ENCODE measurements at regions not wholly inside any gene's neighbourhood (a gene's known extent, or its start where the extent isn't known, plus 50 kb on each side); places are given as distances from the start of the nearest gene placed in this dataset.

DNA sequence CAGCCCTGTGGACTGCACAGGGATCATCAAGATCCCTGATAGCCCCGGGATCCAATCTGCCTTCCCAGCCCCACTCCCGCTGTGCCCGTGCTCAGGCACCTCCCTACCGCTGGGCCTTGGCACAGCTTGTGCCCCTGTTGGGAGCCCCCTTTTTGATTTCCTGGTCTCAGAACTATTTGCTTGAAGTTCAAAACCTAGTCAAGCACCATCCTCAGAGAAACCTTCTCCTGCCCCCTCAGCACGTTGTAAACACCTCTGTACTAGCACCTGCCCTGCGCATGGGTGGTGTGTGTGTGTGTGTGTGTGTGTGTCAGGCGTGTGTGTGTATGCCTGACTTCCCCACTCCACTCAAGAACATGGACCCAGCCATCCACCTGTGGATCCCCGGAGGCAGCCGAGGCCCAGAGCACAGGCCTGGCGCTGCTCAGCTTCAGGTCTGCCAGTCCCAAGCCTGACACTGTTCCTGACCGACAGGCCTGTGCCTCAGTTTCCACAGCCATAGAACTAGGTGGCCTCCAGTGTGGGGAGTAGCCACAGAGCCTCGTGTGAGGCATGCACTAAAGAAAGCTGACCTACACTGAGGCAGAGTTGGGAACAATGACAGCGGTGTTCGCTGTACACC, 65.5 kb downstream of the ADRA2C start:
- DNase-seq (ENCODE audit: low spot score): no peak

DNA sequence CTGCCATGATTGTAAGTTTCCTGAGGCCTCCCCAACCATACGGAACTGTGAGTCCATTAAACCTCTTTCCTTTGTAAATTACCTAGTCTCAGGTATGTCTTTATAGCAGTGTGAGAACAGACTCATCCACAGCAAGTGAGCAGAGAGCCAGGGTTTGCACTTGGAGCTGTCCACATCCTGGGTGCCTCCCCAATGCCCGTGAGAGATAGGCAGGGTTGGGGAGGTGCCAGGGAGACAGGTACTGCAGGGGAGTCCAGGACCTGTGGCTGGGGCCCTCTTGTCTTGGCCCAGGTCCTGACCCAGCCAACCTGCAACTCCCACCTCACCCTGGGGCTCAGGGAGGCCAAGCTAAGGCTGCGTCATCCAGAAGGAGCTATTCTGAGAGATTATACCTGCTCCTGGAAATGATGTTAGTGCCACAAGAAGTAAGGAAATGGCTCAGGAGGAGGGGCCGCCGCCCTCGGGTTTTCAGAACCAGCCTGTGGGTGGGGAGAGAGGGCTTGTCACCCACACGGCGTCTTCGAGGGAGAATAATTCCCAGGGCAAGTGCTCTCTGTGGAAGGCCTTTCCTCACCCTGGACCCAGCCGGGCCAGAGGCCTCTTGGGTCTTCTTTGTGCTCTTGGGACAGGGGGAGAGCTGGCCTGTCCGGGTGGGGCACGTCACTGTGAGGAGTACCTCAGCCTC, 66.5 kb downstream of the ADRA2C start:
- no peak for DNase-seq (ENCODE audit: low spot score)

DNA sequence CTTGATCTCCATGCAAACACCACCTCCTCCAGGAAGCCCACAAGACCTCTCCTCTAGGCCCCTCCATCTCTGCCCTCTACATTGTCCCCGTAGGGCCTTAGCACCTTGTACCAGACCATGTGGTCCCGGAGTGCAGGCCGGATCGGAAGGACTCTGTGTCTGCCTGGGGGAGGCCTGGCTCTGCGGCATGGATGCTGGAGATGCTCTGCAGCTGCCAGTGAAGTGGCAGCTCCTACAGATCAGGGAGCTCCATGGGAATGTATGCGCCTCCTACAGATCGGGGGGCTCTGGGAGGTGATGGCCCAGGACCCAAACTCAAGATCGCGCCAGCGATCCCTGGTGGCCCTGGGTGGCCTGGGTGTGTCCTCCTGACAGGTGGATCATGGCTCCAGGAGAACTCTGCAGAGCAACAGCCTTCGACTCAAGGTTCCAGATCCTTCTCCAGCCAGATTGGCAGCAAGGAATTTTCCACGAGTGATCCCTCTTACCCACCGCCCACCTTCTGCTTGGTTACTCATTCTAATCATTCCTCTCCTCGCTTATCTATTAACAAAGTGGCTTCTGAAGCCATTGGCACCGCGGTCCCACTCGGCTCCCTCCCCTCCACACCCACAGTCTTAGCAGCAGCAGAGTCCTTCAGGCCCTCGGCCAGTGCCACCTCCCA, 67.3 kb downstream of the ADRA2C start:
- no peak for DNase-seq (ENCODE audit: low spot score)

- DNase-seq (ENCODE audit: low spot score): no peak
Observed at GRCh38 chr4:3834186-3834662, 68.0 kb downstream of the ADRA2C start.

- DNase-seq (ENCODE audit: low spot score): no peak
Observed at GRCh38 chr4:3834663-3835521, 68.7 kb downstream of the ADRA2C start.

- no peak for DNase-seq (ENCODE audit: low spot score)
Observed at GRCh38 chr4:3835527-3836405, 69.6 kb downstream of the ADRA2C start.

DNA sequence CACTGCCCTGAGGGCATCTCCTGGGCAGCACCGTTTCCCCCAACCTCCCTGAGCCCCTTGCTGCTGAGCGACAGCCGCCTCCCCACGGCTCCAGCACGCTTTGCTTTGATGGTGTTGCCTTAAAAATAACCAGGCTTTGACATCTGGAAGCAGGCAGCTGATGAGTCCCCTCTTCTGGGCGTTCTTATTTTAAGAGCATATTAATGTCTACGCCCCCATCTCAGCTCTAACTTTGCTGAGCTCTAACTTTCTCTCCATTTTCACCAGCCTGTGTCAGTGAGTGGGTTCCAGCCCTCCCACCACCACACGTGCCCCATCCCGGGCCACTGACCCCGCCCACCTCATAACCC, 70.2 kb downstream of the ADRA2C start:
- no peak for DNase-seq (ENCODE audit: low spot score)

- DNase-seq (ENCODE audit: low spot score): peak; percentile 51
Observed at GRCh38 chr4:3836756-3837601, 70.8 kb downstream of the ADRA2C start.

DNA sequence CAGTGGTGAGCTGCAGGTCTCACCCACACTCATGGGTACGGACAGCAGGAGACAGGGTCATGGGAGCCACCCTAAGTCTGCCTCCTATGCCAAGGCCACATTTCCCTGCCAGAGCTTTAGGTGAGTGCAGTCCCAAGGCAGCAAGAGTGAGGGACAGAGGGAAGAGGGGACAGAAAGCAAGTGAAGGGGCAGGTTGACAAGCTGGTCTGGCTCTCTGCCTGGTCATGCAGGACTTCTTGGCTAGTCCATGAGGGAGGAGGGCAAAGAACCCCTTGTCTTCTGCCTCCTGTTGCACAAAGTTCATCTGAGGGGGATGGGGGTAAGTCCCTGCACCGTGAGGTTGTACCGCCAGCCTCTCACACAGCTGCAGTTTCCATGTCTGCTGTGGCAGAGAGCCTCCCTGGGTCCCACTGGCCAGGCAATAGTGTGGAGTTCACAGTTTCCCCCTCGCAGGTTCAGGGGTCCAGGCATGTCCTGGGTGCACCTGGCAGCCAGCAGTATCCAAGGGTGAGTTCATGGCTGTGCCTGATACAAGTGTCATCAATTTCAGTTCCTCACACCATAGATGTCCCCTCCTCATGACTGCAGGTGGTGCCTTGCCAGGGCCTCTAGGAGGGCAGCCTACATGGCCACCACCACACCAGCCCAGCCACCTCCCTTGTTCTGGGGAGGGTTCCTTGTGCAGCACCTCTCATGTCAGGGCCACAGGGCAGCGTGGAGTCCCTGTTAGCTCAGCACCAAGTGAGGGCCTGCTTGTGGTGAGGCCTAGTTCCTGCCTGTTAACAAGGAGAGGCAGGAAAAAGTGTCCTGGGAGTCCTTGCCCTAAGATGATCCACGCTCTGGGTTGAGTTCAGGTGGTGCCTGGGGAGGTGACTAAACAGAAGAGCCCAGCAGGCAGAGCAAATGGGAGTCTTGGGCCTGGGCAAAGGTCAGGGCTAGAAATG, 72.5 kb downstream of the ADRA2C start:
- DNase-seq (ENCODE audit: low spot score): no peak

DNA sequence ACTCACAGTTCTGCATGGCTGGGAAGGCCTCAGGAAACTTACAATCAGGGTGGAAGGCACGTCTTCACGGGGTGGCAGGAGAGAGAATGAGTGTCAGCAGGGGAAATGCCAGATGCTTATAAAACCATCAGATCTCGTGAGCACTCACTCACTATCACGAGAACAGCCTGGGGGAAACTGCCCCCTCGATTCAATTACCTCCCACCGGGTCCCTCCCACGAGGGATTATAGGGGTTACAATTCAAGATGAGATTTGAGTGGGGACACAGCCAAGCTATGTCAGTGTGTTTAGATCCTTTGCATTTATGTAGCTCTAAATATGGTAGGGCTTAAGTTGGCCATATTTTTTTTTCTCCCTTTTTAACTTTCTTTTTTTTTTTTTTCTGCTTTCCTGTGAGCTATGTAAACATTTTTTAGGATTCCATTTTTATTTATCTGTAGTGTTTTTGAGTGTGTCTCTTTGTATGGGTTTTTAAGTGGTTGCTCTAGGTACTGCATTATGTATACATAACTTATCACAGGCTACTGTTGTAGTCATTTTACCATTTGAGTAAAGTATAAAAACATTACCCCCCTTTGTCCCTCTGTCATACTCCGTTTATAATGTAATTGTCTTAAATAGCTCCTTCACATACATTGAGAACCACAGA, 79.0 kb downstream of the ADRA2C start:
- DNase-seq (ENCODE audit: low spot score): no peak

DNA sequence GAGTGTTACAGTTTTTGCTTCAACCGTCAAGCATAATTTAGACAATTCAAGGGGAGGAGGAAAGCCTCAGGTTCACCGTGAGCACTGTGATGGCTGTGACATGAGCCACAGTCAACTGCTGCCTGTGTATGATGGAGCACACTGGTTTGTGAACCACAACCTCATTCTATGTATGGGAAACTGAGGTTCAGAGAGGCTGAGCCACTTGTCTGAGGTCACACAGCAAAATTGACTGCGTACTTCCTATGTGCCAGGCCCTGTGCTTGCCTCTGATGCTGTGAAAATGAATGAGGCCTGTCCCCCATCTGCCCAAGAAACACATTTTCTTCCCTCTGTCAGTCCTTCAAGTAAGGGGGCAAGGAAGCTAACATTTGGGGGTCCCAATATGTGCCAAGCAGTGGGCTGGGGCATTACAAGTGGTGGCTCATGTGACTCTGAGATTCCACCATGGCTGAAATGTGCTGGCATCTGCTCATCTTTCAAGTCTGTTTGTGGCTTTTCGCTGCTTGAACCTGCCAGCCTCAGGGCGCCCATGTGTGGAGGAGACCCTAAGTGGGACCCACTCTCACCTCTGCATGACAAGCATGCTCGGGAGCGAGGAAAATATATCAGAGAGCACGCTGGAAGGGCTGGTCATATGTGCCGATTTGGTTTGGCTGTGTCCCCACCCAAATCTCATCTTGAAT, 79.7 kb downstream of the ADRA2C start:
- no peak for DNase-seq (ENCODE audit: low spot score)

- no peak for DNase-seq (ENCODE audit: low spot score)
Observed at GRCh38 chr4:3847211-3847940, 81.2 kb downstream of the ADRA2C start.

DNA sequence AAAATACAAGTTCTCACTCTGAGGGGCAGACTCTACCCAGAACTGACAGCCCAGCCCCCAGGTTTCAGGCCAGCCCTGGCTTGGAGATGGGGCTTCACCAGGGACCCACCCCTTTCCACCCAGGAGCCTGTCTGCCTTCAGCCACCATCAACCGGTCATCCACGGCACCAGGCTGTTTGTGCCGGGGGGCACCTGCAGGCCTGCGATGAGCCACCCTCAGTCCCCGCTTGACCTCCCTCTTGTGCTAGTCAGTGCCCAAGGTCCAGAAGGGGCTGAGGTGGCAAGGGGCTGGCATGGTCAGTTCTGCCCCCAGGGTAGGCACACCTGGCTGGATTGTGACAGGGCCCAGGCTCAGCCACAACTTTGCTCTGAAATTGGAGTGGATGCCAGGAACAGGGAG, 82.1 kb downstream of the ADRA2C start:
- no peak for DNase-seq (ENCODE audit: low spot score)

GRCh38 chr4:3849140-3849539, 83.0 kb downstream of the ADRA2C start:
- no peak for DNase-seq (ENCODE audit: low spot score)

- DNase-seq (ENCODE audit: low spot score): no peak
Observed at GRCh38 chr4:3850128-3850527, 83.9 kb downstream of the ADRA2C start.

GRCh38 chr4:3851211-3851610, 85.0 kb downstream of the ADRA2C start:
- DNase-seq (ENCODE audit: low spot score): no peak

DNA sequence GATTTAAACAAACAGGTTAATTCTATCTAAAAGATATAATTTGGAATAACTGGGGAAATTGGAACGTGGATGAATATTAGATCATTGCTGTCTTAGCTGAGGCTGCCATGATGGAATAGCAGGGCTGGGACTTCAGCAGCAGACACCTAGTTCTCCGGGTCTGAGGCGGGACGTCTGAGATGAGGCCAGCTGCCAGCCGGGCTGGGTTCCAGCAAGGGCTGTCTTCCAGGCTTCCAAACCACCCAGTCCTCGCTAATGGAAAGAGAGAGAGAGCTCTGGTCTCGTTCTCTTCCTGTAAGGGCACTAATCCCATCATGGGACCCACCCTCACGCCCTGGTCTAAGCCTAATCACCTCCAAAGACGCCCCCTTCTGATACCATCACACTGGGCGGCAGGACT, 85.7 kb downstream of the ADRA2C start:
- DNase-seq (ENCODE audit: low spot score): no peak

DNA sequence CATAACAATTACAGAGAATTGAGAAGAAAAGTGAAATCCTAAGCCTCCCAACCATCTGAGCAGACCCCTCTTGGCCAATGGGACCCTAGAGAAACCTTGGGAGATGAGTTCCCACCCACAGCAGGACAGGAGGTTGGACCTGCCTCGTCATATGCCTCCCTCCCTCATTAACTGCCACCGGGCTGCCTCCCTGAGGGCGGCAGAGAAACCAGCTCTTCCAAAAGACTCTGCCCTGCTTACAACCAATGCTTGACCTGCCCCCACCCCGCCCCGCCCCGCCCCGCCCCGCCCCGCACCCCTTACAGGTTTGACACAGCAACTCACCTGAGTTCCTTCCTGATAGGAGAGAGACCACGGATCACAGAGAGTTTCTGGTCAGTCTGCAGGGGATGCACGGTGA, 86.1 kb downstream of the ADRA2C start:
- DNase-seq (ENCODE audit: low spot score): no peak
